NCI-H2227 (cell line): ENCODE measurements at regions not wholly inside any gene's neighbourhood (a gene's known extent, or its start where the extent isn't known, plus 50 kb on each side); places are given as distances from the start of the nearest gene placed in this dataset.
"Not testable (repeated sequence)": the region's sequence is repeated elsewhere in the genome, so short reads cannot be mapped to it uniquely, and the experiment has no call there.

ENCODE experiments used
- DNase-seq: peaks from one replicate; lab custom pipeline; 2025; ENCODE audit not compliant: unreplicated experiment; lab: John Stamatoyannopoulos, UW

- no peak for DNase-seq
These were observed 173.7 kb downstream of the AKR1D1 start for GRCh38 chr7:138249975-138250374.

GRCh38 chr7:138252666-138253065, 176.4 kb downstream of the AKR1D1 start:
- not testable (repeated sequence) for DNase-seq

- no peak for DNase-seq
These were observed 178.2 kb downstream of the AKR1D1 start for GRCh38 chr7:138254444-138254843.

GRCh38 chr7:138257459-138258196, 181.4 kb downstream of the AKR1D1 start:
- DNase-seq, result no peak

- no peak for DNase-seq
These were observed 181.9 kb downstream of the AKR1D1 start for GRCh38 chr7:138258197-138258559.

GRCh38 chr7:138259675-138260074, 183.4 kb downstream of the AKR1D1 start:
- DNase-seq, result no peak

GRCh38 chr7:138267934-138268333, 191.7 kb downstream of the AKR1D1 start:
- no peak for DNase-seq

GRCh38 chr7:138276891-138277290, 183.2 kb upstream of the TRIM24 start:
- no peak for DNase-seq

GRCh38 chr7:138278601-138279000, 181.5 kb upstream of the TRIM24 start:
- DNase-seq, result no peak

- DNase-seq, result no peak
These were observed 177.1 kb upstream of the TRIM24 start for GRCh38 chr7:138282997-138283396.

GRCh38 chr7:138285129-138285528, 174.9 kb upstream of the TRIM24 start:
- no peak for DNase-seq

GRCh38 chr7:138286846-138287245, 173.2 kb upstream of the TRIM24 start:
- DNase-seq, result no peak

- no peak for DNase-seq
These were observed 172.5 kb upstream of the TRIM24 start for GRCh38 chr7:138287549-138287948.

- no peak for DNase-seq
These were observed 171.0 kb upstream of the TRIM24 start for GRCh38 chr7:138289082-138289481.

- DNase-seq, result no peak
These were observed 170.2 kb upstream of the TRIM24 start for GRCh38 chr7:138289864-138290263.

GRCh38 chr7:138292951-138293350, 167.1 kb upstream of the TRIM24 start:
- no peak for DNase-seq

GRCh38 chr7:138295049-138295637, 164.9 kb upstream of the TRIM24 start:
- no peak for DNase-seq

- DNase-seq, result no peak
These were observed 162.5 kb upstream of the TRIM24 start for GRCh38 chr7:138297526-138297925.

GRCh38 chr7:138299066-138299465, 161.0 kb upstream of the TRIM24 start:
- DNase-seq, result no peak

GRCh38 chr7:138303230-138304070, 156.6 kb upstream of the TRIM24 start:
- no peak for DNase-seq

GRCh38 chr7:138304071-138304320, 156.1 kb upstream of the TRIM24 start:
- DNase-seq, result no peak

- no peak for DNase-seq
These were observed 152.4 kb upstream of the TRIM24 start for GRCh38 chr7:138307633-138308032.
